Activated T-helper 1 cell treated with anti-CD3 and anti-CD28 coated beads, Interleukin-12 subunit alpha, Interleukin-12 subunit beta, Interleukin-2, Interleukin-4 antibody, amounts not matched to agents 30 ng/mL and 10 ng/mL and 1 ng/mL, durations not matched to agents 14 hours and 24 hours and 36 hours (primary cell): ENCODE measurements at regions not wholly inside any gene's neighbourhood (a gene's known extent, or its start where the extent isn't known, plus 50 kb on each side); places are given as distances from the start of the nearest gene placed in this dataset.

Experiments
- DNase-seq: peaks from one replicate; pipeline ENCODE4 v3.0.0; 2021; ENCODE audit warnings: low spot score
- H3K27ac Mint-ChIP-seq: one replicate; pipeline ENCODE4 v1.8.0; 2021; ENCODE audit warnings: mild to moderate bottlenecking, mixed read lengths
- H3K27me3 Mint-ChIP-seq: one replicate; pipeline ENCODE4 v1.8.0; 2022; ENCODE audit warnings: mild to moderate bottlenecking, moderate library complexity, mixed read lengths; ENCODE audit not compliant: insufficient read depth
- H3K36me3 Mint-ChIP-seq: one replicate; pipeline ENCODE4 v1.8.0; 2021; ENCODE audit warnings: low read depth, mixed read lengths
- H3K4me1 Mint-ChIP-seq: one replicate; pipeline ENCODE4 v1.8.0; 2021; ENCODE audit warnings: low read depth, mixed read lengths
- H3K4me3 Mint-ChIP-seq: one replicate; pipeline ENCODE4 v1.8.0; 2021; ENCODE audit warnings: mild to moderate bottlenecking, moderate library complexity, mixed read lengths
- H3K9me3 Mint-ChIP-seq: one replicate; pipeline ENCODE4 v1.8.0; 2021; ENCODE audit warnings: mixed read lengths
- intact Hi-C: fragments of 100-400 bp; cut with micrococcal nuclease; formaldehyde crosslinking; loops from one replicate; pipeline ENCODE4 v1.15.1; 2024

DNA sequence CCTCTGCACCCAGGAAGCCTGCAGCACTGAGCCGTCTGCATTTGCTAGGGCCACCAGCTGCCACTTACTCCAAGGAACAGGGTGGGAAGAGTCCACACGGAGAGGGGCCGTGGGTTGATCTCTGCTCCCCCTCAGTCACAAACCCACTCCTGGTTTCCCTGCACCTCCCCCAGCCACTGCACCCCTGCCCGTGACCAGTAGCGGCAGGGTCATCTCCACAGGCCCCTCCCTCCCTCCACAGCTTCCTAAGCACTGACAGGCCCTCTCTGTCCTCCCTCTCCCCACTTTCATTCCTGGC, 75.2 kb downstream of the RBFOX3 start:
- Mint-ChIP-seq H3K4me3 (no peak overlapping the region), H3K9me3 (no peaks in the 10 kb centered on the region), H3K27ac (no peak overlapping the region), H3K27me3 (no peaks in the 10 kb centered on the region), H3K4me1 (no peaks in the 10 kb centered on the region), H3K36me3 (no peaks in the 10 kb centered on the region)
- intact Hi-C loops: no loop called here
- DNase-seq: no peak

DNA sequence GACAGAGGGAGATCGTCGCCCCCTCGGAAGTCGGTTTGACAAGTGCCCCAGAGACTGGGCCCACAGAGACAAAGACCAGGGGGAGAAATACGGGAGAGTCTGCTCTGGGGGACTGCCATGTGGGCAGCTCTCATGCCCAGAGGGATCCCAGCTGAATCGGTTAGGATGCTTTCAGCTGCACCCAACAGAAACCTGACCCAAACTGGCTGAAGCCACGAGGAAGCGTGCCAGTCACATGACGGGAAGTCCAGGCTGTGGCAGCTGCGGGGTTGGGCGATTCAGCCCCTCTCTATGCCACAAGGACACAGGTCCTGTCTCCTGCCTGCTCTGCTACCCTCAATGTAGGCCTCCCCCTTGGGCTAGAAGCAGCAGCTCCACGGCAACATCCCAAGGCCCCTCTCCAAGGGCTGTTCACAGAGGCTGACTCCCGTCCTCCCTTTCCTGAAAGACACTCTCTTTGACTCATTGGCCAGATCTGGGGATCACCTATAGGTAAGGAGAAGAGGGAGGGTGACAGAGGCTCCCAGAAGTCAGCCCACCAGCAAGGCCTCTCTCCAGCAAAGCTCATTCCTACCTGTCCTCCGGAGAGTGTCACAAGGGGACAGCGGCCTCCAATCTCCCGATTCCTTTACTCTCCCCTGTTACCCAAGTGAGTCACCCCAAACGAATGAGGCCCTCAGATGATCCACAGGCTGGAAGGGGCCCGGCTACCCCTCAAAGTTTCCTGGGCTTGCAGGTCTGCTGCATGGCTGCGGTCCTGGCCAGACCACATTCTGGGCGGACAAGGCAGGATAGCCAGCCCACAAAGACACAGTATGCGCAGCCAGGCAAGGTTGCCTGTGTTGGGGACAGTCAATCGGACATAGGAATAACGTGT, 75.8 kb downstream of the RBFOX3 start:
- intact Hi-C loops: no loop called here
- no peak for DNase-seq
- Mint-ChIP-seq H3K9me3 (no peaks in the 10 kb centered on the region), H3K4me3 (no peak overlapping the region), H3K27me3 (no peaks in the 10 kb centered on the region), H3K4me1 (no peaks in the 10 kb centered on the region), H3K36me3 (no peaks in the 10 kb centered on the region), H3K27ac (no peak overlapping the region)

DNA sequence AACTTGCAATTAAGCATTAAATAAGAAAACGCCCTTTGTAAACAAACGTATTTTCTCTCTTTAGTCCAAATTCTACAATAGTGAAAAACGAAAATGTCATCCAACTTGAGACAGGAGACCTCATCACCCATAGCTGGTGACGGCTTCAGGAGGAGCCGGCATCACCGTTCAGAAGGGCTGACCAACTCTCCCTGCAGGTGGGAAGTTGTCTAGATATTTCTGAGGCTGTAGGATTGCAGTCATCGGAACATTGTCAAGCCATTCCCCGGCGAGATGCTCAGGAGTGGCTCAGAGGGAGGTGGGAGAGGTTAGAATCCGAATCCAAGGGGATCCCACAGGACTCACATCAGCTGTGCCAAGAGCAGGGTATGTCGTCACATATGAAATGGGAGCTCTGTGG, 76.7 kb downstream of the RBFOX3 start:
- no peak overlapping the region for H3K27ac Mint-ChIP-seq
- no peaks in the 10 kb centered on the region for H3K9me3 Mint-ChIP-seq
- H3K4me1 Mint-ChIP-seq: no peaks in the 10 kb centered on the region
- H3K36me3 Mint-ChIP-seq: no peaks in the 10 kb centered on the region
- intact Hi-C loops: no loop called here
- no peak overlapping the region for H3K4me3 Mint-ChIP-seq
- H3K27me3 Mint-ChIP-seq: no peaks in the 10 kb centered on the region
- DNase-seq: no peak

DNA sequence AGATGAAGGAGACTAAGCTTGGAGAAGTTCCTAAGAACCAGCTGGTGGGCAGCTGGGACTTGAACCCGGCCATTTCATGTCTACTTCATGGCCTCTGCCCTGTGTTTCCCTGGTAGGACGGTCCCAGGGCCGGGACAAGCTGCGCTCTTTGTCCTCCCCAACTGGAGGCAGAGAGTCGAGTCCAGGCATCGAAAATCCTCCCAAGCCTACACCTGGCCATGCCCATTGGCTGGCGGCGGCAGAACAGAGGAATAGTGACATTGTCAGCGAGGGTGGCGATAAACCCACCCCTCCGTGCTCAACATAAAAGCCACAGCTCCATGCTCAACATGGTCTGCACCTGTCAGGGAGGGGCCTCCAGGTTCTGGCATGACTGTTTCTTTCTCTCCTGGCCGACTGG, 77.7 kb downstream of the RBFOX3 start:
- Mint-ChIP-seq H3K36me3 (no peaks in the 10 kb centered on the region), H3K27ac (no peak overlapping the region), H3K4me1 (no peaks in the 10 kb centered on the region), H3K4me3 (no peak overlapping the region), H3K9me3 (no peaks in the 10 kb centered on the region), H3K27me3 (no peaks in the 10 kb centered on the region)
- intact Hi-C loops: no loop called here
- DNase-seq: no peak

DNA sequence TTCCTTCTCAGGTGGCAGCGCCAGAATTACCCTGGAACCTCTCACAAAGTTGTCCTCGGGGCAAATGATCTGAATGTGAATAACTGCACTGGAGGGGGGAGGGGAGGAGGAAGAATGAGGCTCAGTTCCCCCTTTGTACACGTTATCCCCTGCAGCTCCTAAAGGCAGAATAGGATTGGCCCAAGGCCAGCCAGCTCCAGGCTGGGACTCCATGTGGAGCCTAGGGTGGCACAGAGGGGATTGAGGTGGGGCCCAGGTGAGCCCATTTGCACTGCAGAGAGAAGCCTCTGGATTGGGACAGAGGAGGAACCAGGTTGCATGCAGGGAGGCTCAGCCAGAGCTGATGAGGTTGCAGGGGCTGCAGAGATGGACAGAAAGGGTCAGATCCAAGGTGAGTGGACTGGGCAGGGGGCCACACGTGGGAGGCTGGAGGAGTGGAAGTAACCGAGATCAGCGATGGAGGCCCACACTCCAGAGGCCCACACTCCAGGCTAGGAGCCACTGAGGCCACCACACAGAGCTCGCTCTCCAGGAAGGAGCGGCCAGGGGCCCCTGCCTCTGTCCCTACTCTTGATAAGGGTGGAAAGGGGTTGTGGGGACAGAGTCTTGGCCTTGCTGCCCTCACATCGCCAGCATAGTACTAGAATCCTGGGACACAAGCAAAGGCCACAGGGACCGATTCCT, 78.6 kb downstream of the RBFOX3 start:
- Mint-ChIP-seq H3K27me3 (no peaks in the 10 kb centered on the region), H3K36me3 (no peaks in the 10 kb centered on the region), H3K27ac (no peak overlapping the region), H3K9me3 (no peaks in the 10 kb centered on the region), H3K4me1 (no peaks in the 10 kb centered on the region), H3K4me3 (no peak overlapping the region)
- intact Hi-C loops: no loop called here
- no peak for DNase-seq

DNA sequence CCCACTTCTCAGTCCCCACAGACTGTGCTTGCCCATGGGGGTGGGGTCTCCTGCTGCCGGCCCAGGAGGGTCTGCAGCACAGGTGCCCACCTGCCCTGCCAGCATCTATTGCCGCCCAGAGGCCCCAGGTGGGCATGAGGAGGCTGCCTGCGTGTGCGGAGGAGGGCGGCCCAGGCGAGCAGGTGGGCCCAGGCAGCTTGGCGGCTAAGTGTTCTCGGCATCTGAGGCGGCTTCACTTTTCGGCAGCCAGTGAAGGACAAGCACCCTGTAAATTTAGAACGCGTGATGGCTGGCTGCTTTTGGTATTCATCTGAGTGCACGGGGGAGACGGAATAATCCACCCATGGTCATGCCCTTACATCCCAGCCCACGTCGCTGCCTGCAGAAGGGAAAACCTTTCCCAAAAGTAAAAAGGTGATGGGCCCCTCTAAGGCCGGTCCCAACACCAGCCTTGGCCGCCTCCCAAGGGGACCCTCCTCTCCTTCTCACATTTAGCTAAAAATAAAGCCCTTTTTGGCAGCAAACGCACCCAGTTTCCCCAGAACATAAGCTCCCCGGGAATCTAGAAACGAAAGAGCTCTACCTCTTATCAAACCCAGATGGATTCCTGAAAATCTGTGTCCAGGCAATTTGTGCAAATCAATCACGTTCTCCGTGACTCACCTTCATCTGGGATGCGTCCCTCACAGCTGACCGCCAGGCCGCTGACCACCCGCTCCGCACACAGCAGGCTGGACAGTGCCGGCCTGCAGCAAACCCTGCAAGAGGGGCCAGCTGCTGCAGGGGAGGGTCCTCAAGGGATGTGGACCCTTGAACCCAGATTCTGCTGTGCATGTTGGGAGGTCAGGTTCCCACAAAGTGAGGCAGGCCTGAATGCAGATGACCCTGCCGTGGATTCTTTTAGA, 79.4 kb downstream of the RBFOX3 start:
- no peaks in the 10 kb centered on the region for H3K4me1 Mint-ChIP-seq
- H3K27me3 Mint-ChIP-seq: peaks cover 2% of the 10 kb centered on the region
- intact Hi-C loops: no loop called here
- no peak overlapping the region for H3K4me3 Mint-ChIP-seq
- no peak for DNase-seq
- H3K36me3 Mint-ChIP-seq: no peaks in the 10 kb centered on the region
- H3K9me3 Mint-ChIP-seq: no peaks in the 10 kb centered on the region
- H3K27ac Mint-ChIP-seq: no peak overlapping the region

DNA sequence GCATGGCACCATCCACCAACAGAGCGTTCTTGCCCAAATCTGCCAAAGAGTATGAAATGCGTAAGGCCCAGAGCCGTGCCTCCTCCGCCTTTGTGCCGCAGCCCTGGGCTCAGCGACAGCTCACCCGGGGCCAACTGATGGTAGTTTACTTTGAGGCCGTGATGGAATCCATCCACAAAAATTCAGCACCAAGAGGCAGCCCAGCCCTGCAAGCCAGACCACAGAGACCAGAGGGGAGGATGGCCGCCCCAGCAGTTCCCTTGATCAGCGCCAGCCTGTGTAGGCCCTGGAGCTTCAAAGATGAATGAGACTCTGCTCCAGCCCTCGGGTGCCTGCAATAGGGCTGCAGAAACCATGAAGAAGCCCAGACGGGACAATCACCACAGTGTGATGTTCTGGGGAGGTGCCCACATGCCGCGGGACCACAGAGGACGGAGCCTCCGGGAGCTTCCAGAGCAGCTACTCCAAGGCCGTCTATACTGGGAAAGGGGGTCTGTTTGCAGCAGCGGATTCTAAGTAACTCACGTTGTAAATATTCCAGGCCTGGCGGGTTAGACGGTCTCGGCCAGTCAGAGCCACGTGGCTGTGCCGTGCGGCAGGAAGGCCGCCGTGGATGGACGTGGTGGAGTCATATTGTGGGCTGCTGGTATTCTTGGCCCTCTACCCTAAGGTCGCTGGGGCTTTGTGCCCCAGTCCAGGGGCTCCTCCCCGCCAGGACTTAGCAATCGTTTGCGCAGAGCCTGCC, 80.3 kb downstream of the RBFOX3 start:
- Mint-ChIP-seq H3K4me3 (no peak overlapping the region), H3K9me3 (no peaks in the 10 kb centered on the region), H3K27me3 (peaks cover 2% of the 10 kb centered on the region), H3K4me1 (no peaks in the 10 kb centered on the region), H3K27ac (no peak overlapping the region), H3K36me3 (no peaks in the 10 kb centered on the region)
- intact Hi-C loops: no loop called here
- DNase-seq: no peak

DNA sequence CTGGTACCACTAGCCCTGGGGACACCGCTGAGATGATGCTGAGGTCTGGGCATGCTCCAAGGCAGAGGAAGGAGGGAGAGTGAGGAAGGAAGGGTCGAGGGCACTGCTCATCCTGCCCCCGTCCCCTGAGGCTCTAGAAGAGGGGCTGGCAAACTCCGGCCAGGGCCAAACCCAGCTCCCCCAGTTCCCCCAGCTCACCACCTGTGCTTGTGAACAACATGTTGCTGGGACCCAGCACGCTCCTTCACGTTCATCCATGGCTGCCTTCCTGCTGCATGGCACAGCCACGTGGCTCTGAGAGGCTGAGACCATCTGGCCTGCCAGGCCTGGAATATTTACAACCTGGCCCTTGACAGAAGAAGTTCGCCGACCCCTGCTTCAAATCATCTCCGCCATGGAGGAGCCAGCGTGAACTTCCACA, 81.2 kb downstream of the RBFOX3 start:
- Mint-ChIP-seq H3K9me3 (no peaks in the 10 kb centered on the region), H3K4me1 (no peaks in the 10 kb centered on the region), H3K36me3 (no peaks in the 10 kb centered on the region), H3K27ac (no peak overlapping the region), H3K27me3 (peaks cover 2% of the 10 kb centered on the region), H3K4me3 (no peak overlapping the region)
- no peak for DNase-seq
- intact Hi-C loops: no loop called here

DNA sequence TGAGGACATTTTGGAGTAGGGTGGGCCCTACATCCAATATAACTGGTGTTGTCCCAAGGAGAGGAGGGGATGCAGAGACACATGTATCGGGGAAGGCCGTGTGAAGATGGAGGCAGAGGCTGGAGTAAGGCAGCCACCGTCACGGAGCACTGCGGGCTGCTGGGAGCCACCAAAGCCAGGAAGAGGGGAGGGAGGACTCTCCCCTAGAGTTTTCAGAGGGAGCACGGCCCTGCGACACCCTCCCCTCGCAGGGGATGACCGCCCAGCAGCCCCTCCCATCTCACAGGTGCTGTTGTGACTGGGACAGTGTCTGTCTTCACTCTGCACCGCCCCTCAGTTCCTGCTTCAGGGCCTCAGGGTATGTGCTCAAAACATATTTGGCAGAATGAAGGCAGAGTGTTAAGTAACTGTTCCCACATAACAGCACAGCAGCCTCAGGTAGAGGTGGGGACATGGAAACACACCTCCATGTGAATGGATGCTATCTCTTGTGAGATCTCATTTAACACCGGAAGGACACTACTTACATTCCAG, 82.2 kb downstream of the RBFOX3 start:
- Mint-ChIP-seq H3K36me3 (no peaks in the 10 kb centered on the region), H3K27me3 (peaks cover 2% of the 10 kb centered on the region), H3K4me3 (no peak overlapping the region), H3K27ac (no peak overlapping the region), H3K4me1 (no peaks in the 10 kb centered on the region), H3K9me3 (no peaks in the 10 kb centered on the region)
- no peak for DNase-seq
- intact Hi-C loops: no loop called here

DNA sequence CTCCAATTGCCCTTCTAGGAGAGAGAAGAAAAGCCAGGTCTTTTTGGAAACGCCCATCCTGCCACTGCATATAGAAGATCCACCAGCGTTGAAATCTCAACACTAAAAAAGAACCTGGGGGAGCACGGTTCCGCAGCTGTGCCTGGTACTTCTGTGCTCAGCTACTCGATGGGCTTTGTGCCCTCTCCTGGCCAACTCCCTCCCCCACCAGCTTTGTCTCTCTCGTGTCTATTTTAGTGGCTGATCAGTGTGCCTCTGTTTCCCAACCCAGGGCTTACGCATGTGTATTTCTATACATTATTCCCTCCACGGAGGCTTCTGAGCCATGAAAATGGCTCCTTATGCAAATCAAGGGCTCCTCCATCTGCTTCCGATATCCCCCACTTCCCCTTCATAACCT, 83.5 kb downstream of the RBFOX3 start:
- intact Hi-C loops: no loop called here
- DNase-seq: no peak
- no peaks in the 10 kb centered on the region for H3K9me3 Mint-ChIP-seq
- H3K4me3 Mint-ChIP-seq: no peak overlapping the region
- no peak overlapping the region for H3K27ac Mint-ChIP-seq
- peaks cover 2% of the 10 kb centered on the region for H3K27me3 Mint-ChIP-seq
- H3K36me3 Mint-ChIP-seq: no peaks in the 10 kb centered on the region
- no peaks in the 10 kb centered on the region for H3K4me1 Mint-ChIP-seq

DNA sequence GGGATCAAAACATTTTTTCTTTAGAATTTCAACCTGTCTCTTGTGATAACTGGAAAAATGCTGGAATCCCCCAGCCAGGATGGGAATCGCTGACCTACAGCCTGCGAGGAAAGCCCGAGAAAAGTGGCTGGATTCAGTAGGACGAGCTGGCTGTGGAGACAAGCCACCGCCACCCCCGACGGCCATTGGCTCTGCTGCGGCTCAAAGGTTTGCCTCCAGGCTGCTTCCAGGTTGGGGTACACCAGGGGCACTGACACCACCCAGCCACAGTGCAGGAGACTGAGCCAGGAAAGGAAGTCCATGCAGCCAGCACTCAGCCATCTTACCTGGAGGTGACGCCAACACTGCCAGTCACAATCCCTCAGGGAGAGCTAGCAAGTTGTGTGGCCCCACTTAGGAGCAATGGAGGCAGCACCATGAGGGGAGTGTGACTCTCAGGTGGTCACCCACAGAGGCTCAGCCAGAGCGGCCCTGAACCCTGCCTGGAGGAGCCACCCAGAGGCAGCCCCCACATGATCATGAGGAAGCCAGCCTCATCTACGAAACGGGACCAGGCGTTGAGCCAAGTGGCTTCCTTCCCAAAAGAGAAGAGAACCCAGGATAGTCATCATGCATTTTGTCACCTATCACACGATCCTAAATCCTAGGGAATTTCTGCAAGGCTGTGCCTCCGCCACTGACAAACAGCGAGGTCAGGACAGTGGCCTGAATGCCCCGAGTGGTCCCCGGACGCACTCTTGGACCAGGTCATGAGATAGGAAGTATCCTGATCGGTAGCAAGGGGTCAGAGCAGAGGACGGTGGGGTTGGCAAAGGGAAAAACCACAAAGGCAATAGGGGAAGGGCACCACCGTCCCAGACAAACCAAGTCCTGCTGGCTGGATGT, 84.8 kb downstream of the RBFOX3 start:
- Mint-ChIP-seq H3K4me3 (no peak overlapping the region), H3K27ac (no peak overlapping the region), H3K4me1 (no peaks in the 10 kb centered on the region), H3K36me3 (no peaks in the 10 kb centered on the region), H3K27me3 (peaks cover 2% of the 10 kb centered on the region), H3K9me3 (no peaks in the 10 kb centered on the region)
- intact Hi-C loops: no loop called here
- DNase-seq: no peak
